ENCODE measurements at regions not wholly inside any gene's neighbourhood (a gene's known extent, or its start where the extent isn't known, plus 50 kb on each side); places are given as distances from the start of the nearest gene placed in this dataset.

- Histone ChIP-seq H3K4me3 (ENCODE audit: low read depth, low read length) (no peak overlapping the region), H3K36me3 (replicated peaks) (no peaks in the 10 kb centered on the region), H3K27me3 (replicated peaks) (no peaks in the 10 kb centered on the region), H3K27ac (no peak overlapping the region)
- in situ Hi-C loops (cut with HindIII; ENCODE audit: low pct_ligation_motif_present, low sequenced_read_pairs): no loop called here
- TF ChIP-seq CTCF (IDR thresholded peaks at IDR 0.05; ENCODE audit: low read depth, low read length, missing control alignments): no peak
- DNase-seq: no peak
Observed at GRCh38 chr3:182092662-182093262, 381.0 kb downstream of the SOX2 start.

- Histone ChIP-seq H3K27ac (no peak overlapping the region), H3K36me3 (replicated peaks) (no peaks in the 10 kb centered on the region), H3K27me3 (replicated peaks) (no peaks in the 10 kb centered on the region), H3K4me3 (ENCODE audit: low read depth, low read length) (no peak overlapping the region)
- in situ Hi-C loops (cut with HindIII; ENCODE audit: low pct_ligation_motif_present, low sequenced_read_pairs): no loop called here
- no peak for DNase-seq
- no peak for TF ChIP-seq CTCF (IDR thresholded peaks at IDR 0.05; ENCODE audit: low read depth, low read length, missing control alignments)
Observed at GRCh38 chr3:182094321-182094720, 382.6 kb downstream of the SOX2 start.

- no peaks in the 10 kb centered on the region for H3K36me3 ChIP-seq (replicated peaks)
- no peaks in the 10 kb centered on the region for H3K27me3 ChIP-seq (replicated peaks)
- in situ Hi-C loops (cut with HindIII; ENCODE audit: low pct_ligation_motif_present, low sequenced_read_pairs): no loop called here
- no peak for TF ChIP-seq CTCF (IDR thresholded peaks at IDR 0.05; ENCODE audit: low read depth, low read length, missing control alignments)
- no peak for DNase-seq
- no peak overlapping the region for H3K27ac ChIP-seq
- H3K4me3 ChIP-seq (ENCODE audit: low read depth, low read length): no peak overlapping the region
Observed at GRCh38 chr3:182104881-182105280, 393.2 kb downstream of the SOX2 start.

- in situ Hi-C loops (cut with HindIII; ENCODE audit: low pct_ligation_motif_present, low sequenced_read_pairs): no loop called here
- Histone ChIP-seq H3K27me3 (replicated peaks) (no peaks in the 10 kb centered on the region), H3K27ac (no peak overlapping the region), H3K36me3 (replicated peaks) (no peaks in the 10 kb centered on the region), H3K4me3 (ENCODE audit: low read depth, low read length) (no peak overlapping the region)
- DNase-seq: no peak
- TF ChIP-seq CTCF (IDR thresholded peaks at IDR 0.05; ENCODE audit: low read depth, low read length, missing control alignments): no peak
Observed at GRCh38 chr3:182105875-182106274, 394.1 kb downstream of the SOX2 start.

GRCh38 chr3:182108371-182108770 is 396.6 kb downstream of the SOX2 start:
- in situ Hi-C loops (cut with HindIII; ENCODE audit: low pct_ligation_motif_present, low sequenced_read_pairs): no loop called here
- no peak overlapping the region for H3K4me3 ChIP-seq (ENCODE audit: low read depth, low read length)
- no peak for TF ChIP-seq CTCF (IDR thresholded peaks at IDR 0.05; ENCODE audit: low read depth, low read length, missing control alignments)
- H3K27me3 ChIP-seq (replicated peaks): no peaks in the 10 kb centered on the region
- H3K36me3 ChIP-seq (replicated peaks): no peaks in the 10 kb centered on the region
- no peak for DNase-seq
- H3K27ac ChIP-seq: no peak overlapping the region

- Histone ChIP-seq H3K27me3 (replicated peaks) (no peaks in the 10 kb centered on the region), H3K27ac (no peak overlapping the region), H3K36me3 (replicated peaks) (no peaks in the 10 kb centered on the region), H3K4me3 (ENCODE audit: low read depth, low read length) (no peak overlapping the region)
- in situ Hi-C loops (cut with HindIII; ENCODE audit: low pct_ligation_motif_present, low sequenced_read_pairs): no loop called here
- no peak for DNase-seq
- no peak for TF ChIP-seq CTCF (IDR thresholded peaks at IDR 0.05; ENCODE audit: low read depth, low read length, missing control alignments)
Observed at GRCh38 chr3:182111967-182112366, 400.2 kb downstream of the SOX2 start.
